Stimulated activated naive CD8-positive, alpha-beta T cell treated with anti-CD3 and anti-CD28 coated beads, Interleukin-15, Interleukin-2, amounts not matched to agents 100 U/mL and 50 U/mL, for 24 hours (primary cell): ENCODE measurements at regions not wholly inside any gene's neighbourhood (a gene's known extent, or its start where the extent isn't known, plus 50 kb on each side); places are given as distances from the start of the nearest gene placed in this dataset.

Source experiments
- ATAC-seq: fragments of 150-1000 bp; cut with Tn5 transposase; one replicate; pipeline ENCODE4 v1.10.0; 2021
- DNase-seq: peaks from one replicate; pipeline ENCODE4 v3.0.0; 2021

- DNase-seq = no peak
- no peak for ATAC-seq
Observed at GRCh38 chr16:80077696-80078095, 463.1 kb upstream of the DYNLRB2 start.

- ATAC-seq = no peak
- DNase-seq = no peak
Observed at GRCh38 chr16:80074329-80074728, 466.5 kb upstream of the DYNLRB2 start.

- ATAC-seq = no peak
- DNase-seq = no peak
Observed at GRCh38 chr16:80071964-80072456, 468.8 kb upstream of the DYNLRB2 start.

GRCh38 chr16:80066805-80067580, 466.5 kb upstream of the MAF start:
- no peak for ATAC-seq
- no peak for DNase-seq

GRCh38 chr16:80065541-80065940, 465.0 kb upstream of the MAF start:
- ATAC-seq (no peak), DNase-seq (no peak)

GRCh38 chr16:80063713-80064069, 463.2 kb upstream of the MAF start:
- ATAC-seq = no peak
- no peak for DNase-seq

GRCh38 chr16:80063031-80063712, 462.6 kb upstream of the MAF start:
- no peak for DNase-seq

GRCh38 chr16:80062361-80063030, 462.0 kb upstream of the MAF start:
- no peak for DNase-seq
- no peak for ATAC-seq

More at GRCh38 chr16:80063031-80063712, 462.6 kb upstream of the MAF start:
- no peak for ATAC-seq

- no peak for DNase-seq
- ATAC-seq = no peak
Observed at GRCh38 chr16:80060470-80060869, 459.9 kb upstream of the MAF start.

GRCh38 chr16:80059836-80060235, 459.3 kb upstream of the MAF start:
- DNase-seq (no peak), ATAC-seq (no peak)

- DNase-seq = no peak
- ATAC-seq = no peak
Observed at GRCh38 chr16:80058214-80058613, 457.7 kb upstream of the MAF start.

- no peak for DNase-seq
- ATAC-seq = no peak
Observed at GRCh38 chr16:80056324-80056723, 455.8 kb upstream of the MAF start.

- no peak for DNase-seq
- ATAC-seq = no peak
Observed at GRCh38 chr16:80055831-80056230, 455.3 kb upstream of the MAF start.

GRCh38 chr16:80054647-80055046, 454.1 kb upstream of the MAF start:
- ATAC-seq (no peak), DNase-seq (no peak)

GRCh38 chr16:80051040-80051439, 450.5 kb upstream of the MAF start:
- no peak for ATAC-seq
- no peak for DNase-seq

- ATAC-seq = no peak
- no peak for DNase-seq
Observed at GRCh38 chr16:80048250-80048649, 447.7 kb upstream of the MAF start.

- ATAC-seq (no peak), DNase-seq (no peak)
Observed at GRCh38 chr16:80047842-80048241, 447.3 kb upstream of the MAF start.

GRCh38 chr16:80046848-80047247, 446.3 kb upstream of the MAF start:
- no peak for DNase-seq

GRCh38 chr16:80046261-80046660, 445.7 kb upstream of the MAF start:
- ATAC-seq = no peak
- no peak for DNase-seq

More at GRCh38 chr16:80046848-80047247, 446.3 kb upstream of the MAF start:
- no peak for ATAC-seq

- DNase-seq = no peak
- no peak for ATAC-seq
Observed at GRCh38 chr16:80045861-80046260, 445.3 kb upstream of the MAF start.

GRCh38 chr16:80041410-80041809, 440.9 kb upstream of the MAF start:
- no peak for DNase-seq

GRCh38 chr16:80040814-80041213, 440.3 kb upstream of the MAF start:
- ATAC-seq (no peak), DNase-seq (no peak)

More at GRCh38 chr16:80041410-80041809, 440.9 kb upstream of the MAF start:
- ATAC-seq = no peak

GRCh38 chr16:80040413-80040812, 439.9 kb upstream of the MAF start:
- ATAC-seq (no peak), DNase-seq (no peak)
